HCEC 1CT (cell line): ENCODE measurements at regions not wholly inside any gene's neighbourhood (a gene's known extent, or its start where the extent isn't known, plus 50 kb on each side); places are given as distances from the start of the nearest gene placed in this dataset.

Experiments used
- DNase-seq: peaks from one replicate; pipeline ENCODE4 v3.0.0-alpha.2; 2017

- no peak for DNase-seq
Measured at GRCh38 chr14:65225299-65226159, 123.2 kb upstream of the MAX start.

GRCh38 chr14:65226824-65227604 is 124.7 kb upstream of the MAX start:
- DNase-seq = peak; percentile 76

DNA sequence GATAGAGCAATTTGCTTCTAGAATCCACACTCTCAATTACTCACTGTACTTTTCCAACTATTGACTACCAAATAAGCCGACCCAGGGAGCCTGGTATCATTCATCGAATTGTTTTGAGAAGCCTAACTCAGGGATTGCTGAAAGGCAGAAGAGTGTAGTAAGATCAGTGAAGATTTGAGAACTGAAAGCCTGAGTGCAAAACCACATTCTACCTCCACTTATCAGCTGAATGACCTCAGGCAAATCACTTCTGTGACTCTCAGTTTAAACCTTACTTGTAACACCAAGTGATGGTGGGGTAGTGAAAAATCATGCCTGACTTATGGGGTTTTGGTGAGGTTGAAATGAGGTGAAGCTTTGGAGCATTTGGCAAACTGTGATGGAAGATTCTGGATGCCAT is 126.1 kb upstream of the MAX start:
- DNase-seq = no peak

DNA sequence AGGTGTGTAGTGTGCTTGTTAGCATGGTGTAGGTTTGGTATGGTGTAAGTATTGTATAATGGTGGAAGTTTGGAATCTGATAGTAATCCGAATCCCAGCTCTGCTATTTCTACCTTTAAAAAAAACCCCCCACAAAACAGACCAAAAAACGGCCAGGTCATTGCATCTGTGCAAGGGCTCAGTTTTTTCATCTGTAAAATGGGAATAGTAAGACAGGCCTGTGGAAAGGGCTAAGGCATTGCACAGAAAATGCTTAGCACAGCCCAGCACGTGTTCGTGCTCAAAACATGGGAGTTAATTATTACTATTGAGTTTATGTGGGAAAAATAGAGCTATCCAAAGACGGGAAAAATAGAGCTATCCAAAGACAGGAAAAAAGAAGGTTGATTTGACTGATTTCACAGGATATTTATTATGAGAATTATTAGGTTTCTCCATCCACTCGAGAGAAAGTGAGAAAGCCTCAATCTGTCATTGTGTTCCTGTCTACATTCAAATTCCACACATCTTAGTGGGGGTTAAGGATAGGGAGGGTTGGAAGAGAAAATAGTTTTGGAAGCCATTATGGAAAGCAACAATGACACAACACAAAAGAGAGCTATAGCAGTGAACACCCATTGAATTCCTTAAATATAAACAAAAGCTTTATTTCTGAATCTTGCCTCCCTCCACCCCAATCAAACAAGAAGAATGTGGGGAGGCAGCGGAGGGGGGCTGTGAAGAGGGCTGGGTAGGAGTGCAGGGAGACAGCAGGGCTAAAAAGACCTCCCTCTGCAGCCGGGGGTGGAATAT is 126.8 kb upstream of the MAX start:
- DNase-seq = no peak

GRCh38 chr14:65229748-65230728 is 127.7 kb upstream of the MAX start:
- DNase-seq = peak; percentile 47

DNA sequence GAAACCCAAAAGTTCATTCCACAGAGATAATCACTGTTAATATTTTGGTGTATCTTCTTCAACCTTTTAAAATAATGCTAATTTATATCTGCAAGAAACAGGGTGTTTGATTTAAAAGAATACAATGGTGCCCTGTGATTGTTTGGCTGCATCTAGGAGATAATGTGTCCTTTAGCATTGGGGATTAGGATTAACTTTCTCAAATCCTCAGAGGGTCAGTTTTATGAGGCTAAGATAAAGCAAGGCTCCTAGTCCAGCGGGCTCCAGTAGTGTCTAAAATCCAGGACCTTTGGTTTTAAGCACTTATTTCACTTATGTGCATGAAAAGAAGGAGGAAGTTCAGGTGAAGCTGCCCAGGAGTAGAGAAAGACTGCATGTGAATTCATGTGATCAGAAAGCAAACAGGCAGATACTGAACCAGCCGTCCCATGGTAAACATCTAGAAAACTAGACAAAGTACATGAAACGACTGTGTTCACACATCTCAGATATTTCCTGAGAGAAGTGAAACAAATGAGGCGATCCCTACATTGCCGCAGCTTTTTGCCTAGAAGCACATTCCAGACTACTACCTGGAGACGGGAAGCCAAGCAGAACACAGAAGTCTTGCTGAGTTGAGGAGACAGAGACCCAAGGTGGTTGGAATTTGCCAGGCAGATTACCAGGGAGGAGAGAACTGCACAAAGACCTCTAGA is 129.1 kb upstream of the MAX start:
- no peak for DNase-seq

DNA sequence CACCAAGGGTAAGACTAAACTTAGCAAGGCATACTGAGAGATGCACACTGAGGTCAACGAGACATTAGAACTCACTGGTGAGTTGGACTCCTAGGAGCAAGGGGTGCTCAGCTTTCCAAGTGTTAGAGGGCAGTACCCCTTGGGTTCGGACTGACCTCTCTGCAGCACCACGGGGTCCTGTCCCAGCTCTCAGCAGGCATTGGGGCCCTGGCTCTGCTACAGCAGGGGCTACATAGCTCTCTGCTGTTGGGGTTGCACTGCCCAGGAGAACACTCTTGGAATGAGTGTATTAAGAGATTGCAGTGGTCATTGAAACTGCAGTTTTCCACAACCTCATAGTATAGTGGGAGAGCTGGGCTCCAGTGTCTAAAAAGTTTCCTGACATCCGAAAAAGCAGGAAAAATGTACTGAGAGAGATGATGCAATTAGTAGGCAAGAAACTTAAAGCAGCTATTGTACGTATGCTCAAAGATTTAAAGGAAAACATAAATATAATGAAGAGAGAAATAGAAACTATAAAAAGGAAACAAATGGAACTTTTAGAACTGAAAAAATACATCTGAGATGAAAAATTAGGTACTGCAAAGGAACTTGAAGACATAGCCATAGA is 132.5 kb upstream of the MAX start:
- no peak for DNase-seq

DNA sequence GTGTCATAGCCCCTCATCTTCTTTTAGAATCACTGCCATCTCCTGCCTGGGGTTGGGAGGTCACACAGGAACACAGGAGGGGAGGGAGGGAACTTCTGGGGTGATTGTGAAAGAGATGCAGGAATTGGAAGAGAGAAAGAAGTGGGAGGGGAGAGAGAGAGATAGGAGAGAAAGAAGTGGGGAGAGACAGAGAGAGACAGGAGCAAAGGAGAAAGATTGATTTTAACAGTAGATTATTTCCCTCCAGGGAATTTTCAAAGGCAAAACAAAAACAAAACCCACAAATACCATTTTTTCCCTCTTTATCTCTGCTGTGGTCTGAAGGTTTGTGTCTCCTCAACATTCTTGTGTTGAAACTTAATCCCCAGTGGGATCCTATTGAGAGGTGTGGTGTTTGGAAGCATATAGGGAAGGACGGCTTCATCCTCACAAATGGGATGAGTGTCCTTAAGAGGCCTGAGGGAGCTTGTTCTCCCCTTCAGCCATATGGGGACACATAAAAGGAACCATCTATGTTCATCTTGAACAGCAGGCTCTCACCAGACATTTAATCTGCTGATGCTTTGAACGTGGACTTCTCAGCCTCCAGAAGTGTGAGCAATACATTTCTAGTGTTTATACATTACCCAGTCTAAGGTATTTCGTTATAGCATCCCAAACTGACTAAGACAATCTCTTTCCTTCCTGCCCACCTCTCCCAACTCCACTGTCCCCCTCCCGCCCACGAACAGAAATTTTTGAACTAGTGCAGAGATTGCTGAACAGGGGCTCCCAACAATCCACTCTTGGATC is 134.9 kb upstream of the MAX start:
- DNase-seq = peak; percentile 46

DNA sequence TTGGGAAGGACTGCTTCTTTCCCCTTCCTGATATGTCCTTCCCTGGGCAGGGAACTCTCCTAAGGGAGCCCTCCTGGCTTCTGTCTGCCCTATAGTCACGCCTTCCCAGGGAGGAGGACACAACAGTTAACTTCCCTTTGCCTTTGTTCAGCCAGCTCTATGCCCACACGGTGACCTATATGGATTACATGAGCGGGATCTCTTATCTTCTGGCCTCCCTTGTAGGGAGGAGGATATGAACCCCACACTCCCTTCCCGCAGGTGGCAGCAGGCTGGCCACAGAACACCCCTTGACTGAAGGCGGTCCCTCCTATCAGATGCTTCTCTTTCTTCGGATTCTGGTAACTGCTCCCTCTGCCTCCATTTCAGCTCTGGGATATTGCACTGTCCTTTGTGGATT is 135.6 kb upstream of the MAX start:
- no peak for DNase-seq

GRCh38 chr14:65238456-65238855 is 136.1 kb upstream of the MAX start:
- DNase-seq = peak; percentile 84

- peak; percentile 93 for DNase-seq
Measured at GRCh38 chr14:65239143-65239937, 137.0 kb upstream of the MAX start.

DNA sequence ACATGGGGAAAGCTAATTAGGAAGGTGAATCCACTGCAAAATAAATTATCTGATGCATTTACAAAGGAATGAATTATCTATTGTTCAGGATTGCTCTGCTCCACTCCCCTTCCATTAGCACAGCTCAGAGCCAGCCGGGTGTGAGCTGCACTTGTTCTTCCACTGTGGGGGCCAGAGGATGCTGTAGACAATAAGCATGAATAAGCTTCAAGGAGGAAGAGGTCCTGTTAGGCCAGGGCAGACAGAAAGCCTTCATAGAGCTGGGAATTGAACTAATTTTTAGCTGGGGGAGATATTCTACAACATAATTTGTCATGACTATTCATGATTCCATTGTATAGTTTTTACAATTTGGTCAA is 137.6 kb upstream of the MAX start:
- no peak for DNase-seq

- no peak for DNase-seq
Measured at GRCh38 chr14:65241125-65241752, 138.9 kb upstream of the MAX start.

GRCh38 chr14:65242732-65243134 is 140.4 kb upstream of the MAX start:
- no peak for DNase-seq

DNA sequence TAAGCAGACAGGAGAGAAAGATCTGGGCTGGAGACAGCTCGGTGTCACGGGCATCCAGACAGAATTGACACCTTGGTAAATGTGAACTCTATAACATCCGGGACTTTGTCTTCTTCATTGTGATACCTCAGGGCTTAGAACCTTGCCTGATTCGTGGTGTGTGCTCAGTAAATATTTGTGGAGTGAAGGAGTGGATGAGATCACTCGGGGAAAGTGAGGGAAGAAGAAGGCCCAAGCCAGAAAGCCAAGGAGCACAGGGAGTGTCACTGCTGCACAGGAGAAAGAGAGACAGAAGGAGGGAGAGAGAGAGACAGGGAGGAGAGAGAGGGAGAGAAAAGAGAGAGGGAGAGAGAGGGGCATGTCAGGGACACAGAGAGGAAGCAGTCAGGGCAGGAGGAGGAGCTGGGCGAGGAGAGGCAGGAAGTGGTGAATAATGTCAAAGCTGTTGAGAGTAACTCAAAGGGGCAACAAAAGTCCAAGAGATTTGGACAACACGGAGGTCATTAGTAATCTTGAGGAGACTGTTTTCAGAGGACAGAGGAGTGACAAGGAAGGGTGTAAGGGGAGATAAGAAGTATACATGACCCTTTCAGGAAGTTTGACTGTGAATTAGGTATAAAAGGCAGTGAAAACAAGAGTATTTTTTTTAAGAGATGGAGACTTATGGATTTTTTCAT is 141.6 kb upstream of the MAX start:
- DNase-seq = peak; percentile 19

DNA sequence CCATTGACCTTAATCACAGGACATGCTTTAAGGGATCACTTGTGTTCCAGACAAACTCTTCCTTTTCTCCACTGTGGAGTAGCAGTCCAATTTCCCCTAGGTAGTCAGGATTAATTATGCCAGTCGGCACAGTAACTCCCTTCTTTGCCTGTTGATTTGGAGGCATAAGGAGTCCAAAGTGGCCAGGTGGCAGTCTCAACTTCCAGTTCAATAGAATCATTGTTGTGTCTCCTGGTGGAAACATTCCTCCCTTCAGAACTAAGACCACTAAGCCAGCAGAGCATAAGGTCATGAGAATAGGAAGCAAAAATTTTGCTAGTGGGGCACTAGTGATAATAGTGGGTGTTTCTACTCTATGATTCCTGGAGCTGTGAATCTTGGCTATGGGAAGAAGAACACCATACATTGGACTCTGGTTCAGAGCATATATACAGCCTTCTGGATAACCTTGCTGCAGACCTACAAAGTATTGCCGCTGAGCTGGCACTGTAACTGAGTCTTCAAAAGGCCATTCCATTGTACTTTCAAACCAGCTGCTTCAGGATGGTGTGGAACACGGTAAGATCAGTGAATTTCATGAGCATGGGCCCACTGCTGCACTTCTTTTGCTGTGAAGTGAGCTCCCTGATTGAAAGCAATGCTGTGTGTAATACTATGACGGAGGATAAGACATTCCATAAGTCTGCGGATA is 147.3 kb upstream of the MAX start:
- DNase-seq = no peak

DNA sequence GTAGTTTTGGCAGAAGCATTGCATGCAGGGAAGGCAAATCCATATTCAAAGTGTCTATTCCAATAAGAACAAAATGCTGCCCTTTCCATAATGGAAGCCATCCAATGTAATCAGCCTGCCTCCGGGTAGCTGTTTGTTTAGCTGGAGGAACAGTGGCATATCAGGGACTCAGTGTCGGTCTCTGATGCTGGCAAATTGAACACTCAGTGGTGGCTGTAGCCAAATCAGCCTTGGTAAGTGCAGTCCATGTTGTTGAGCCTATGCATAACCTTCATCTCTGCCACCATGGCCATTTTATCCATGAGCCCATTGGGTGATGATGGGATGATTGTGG is 147.8 kb upstream of the MAX start:
- no peak for DNase-seq

DNA sequence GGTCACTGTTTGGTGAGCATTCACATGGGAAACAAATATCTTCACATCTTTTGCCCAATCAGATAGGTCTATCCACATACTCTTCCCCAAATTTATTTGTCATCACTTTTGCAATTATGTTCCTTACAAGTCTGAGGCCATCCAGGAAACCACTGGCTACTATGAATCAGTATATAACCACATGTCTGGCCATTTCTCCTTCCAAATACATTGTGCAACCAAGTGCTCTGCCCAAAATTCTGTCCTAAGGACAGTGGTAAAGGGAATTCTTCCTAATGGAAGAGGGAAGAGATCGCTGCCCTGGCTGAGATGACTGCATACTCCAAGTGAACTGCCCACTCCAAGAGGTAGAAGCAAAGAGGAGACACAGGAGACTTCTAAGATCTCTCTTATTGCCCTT is 148.9 kb upstream of the MAX start:
- DNase-seq = peak; percentile 100
